Transverse colon (tissue), 4 donors: ENCODE measurements at regions not wholly inside any gene's neighbourhood (a gene's known extent, or its start where the extent isn't known, plus 50 kb on each side); places are given as distances from the start of the nearest gene placed in this dataset.

Source experiments
- POLR2AphosphoS5 ChIP-seq, 3 donors: sonication (generic); formaldehyde crosslinking; IDR thresholded peaks; one replicate each; pipeline ENCODE4 v1.6.1; 2016; ENCODE audit warnings: antibody characterized with exemption in 3 of 3
- TF ChIP-seq, protein P1 (sequence below), 5 experiments: fragments of 200-600 bp in 3 of 5; fragments of 450-650 bp in 2 of 5; sonication (generic) in 3 of 5; IDR thresholded peaks; 1 replicate in 2 of 5; 2 replicates in 3 of 5; pipeline ENCODE4 v1.5.1; 2016 to 2017; ENCODE audit warnings: antibody characterized with exemption in 5 of 5, inconsistent platforms in 3 of 5, mild to moderate bottlenecking in 2 of 5, moderate library complexity in 1 of 5

DNA sequence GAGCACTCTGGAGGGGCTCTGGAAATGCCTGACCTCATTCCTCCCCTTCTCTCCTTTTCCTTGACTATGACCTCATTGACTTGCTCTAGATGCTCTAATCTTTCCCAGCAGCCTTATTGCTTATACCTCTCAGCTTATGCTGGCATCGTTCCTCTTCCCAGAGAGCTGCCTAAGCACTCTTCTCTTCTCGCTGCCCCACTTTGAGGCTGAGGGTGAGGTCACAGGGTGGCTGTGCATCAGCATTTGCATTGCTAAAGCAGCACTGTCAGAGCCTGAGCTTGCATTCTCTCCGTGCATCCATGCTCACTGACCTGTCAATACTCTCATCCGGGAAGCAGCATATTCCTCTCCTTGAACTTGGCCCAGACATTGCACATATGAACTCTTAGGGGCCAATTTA is 96.4 kb upstream of the NTRK2 start:
- no peak for TF ChIP-seq POLR2AphosphoS5 (IDR thresholded peaks at IDR 0.05)
- TF ChIP-seq, protein P1, sequence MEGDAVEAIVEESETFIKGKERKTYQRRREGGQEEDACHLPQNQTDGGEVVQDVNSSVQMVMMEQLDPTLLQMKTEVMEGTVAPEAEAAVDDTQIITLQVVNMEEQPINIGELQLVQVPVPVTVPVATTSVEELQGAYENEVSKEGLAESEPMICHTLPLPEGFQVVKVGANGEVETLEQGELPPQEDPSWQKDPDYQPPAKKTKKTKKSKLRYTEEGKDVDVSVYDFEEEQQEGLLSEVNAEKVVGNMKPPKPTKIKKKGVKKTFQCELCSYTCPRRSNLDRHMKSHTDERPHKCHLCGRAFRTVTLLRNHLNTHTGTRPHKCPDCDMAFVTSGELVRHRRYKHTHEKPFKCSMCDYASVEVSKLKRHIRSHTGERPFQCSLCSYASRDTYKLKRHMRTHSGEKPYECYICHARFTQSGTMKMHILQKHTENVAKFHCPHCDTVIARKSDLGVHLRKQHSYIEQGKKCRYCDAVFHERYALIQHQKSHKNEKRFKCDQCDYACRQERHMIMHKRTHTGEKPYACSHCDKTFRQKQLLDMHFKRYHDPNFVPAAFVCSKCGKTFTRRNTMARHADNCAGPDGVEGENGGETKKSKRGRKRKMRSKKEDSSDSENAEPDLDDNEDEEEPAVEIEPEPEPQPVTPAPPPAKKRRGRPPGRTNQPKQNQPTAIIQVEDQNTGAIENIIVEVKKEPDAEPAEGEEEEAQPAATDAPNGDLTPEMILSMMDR (IDR thresholded peaks at IDR 0.05), result no peak
